Activated CD8-positive, alpha-beta memory T cell treated with anti-CD3 and anti-CD28 coated beads for 36 hours (primary cell): ENCODE measurements at regions not wholly inside any gene's neighbourhood (a gene's known extent, or its start where the extent isn't known, plus 50 kb on each side); places are given as distances from the start of the nearest gene placed in this dataset.
"Not testable (repeated sequence)": the region's sequence is repeated elsewhere in the genome, so short reads cannot be mapped to it uniquely, and the experiment has no call there.

Source experiments
- CTCF ChIA-PET: fragments of 350-600 bp; sonication (Branson Sonifier 250); formaldehyde crosslinking; loops from one replicate; lab custom pipeline; 2021; ENCODE audit warnings: antibody characterized with exemption; lab: Charles Lee
- POLR2A ChIA-PET: fragments of 350-600 bp; sonication (Branson Sonifier 250); formaldehyde crosslinking; loops from one replicate; lab custom pipeline; 2021; ENCODE audit warnings: antibody characterized with exemption; lab: Charles Lee

- CTCF ChIA-PET, POLR2A ChIA-PET: not testable (repeated sequence)
Observed at GRCh38 chrX:74098407-74098806, 205.6 kb upstream of the ZCCHC13 start.

DNA sequence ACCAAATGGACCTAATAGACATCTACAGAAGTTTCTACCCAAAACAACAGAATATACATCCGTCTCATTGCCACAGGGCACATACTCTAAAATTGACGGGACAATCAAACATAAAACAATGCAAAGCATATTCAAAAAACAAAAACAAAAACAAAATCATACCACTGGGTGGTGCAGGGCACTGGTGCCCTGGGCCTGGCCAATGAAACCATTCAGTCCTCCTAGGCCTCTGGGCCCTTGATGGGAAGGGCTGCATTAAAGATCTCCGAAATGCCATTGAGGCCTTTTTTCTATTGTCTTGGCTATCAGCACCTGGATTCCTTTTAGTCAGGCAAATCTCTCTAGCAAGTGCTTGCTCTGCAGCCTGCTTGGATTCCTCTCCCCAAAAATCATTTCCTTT lies 213.9 kb upstream of the ZCCHC13 start:
- CTCF ChIA-PET: no interaction called here

GRCh38 chrX:74085642-74086236 lies 218.2 kb upstream of the ZCCHC13 start:
- CTCF ChIA-PET: no interaction called here
- POLR2A ChIA-PET: no interaction called here

More for the DNA sequence above, 213.9 kb upstream of the ZCCHC13 start:
- POLR2A ChIA-PET: no interaction called here

DNA sequence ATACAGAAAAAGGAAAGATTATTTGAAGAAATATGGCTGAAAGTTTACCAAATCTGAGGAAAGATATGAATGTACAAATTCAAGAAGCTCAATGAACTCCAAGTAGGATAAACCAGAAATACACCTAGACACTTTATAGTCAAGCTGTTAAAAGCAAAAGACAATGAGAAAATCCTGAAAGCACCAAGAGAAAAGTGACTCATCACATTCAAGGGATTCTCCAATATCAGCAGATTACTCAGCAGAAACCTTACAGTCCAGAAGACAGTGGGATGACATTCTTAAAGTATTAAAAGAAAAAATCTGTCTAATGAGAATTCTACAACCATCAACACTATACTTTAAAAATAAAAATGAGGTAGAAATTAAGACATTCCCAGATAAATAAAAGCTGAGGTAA lies 223.8 kb upstream of the ZCCHC13 start:
- CTCF ChIA-PET: no interaction called here
- POLR2A ChIA-PET: no interaction called here

DNA sequence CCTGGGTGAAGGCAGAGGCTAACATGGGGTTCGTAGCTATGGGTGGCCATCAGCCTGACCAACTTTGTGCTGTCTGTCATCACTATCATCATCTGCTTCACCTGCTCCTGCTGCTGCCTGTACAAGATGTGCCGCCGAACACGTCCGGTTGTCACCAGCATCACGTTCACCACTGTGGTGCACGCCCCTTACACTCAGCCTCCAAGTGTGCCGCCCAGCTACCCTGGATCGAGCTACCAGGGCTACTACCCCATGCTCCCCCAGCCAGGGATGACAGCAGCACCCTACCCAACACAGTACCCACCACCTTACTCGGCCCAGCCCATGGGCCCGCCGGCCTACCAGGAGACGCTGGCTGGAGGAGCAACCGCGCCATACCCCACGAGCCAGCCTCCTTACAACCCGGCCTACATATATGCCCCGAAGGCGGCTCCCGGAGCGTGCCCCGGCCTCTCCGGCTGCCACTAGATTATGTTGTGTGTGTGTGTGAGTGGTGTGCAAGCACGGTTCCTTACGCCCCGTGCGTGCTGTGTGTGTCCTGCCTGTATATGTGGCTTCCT lies 213.4 kb upstream of the XIST start:
- POLR2A ChIA-PET: no interaction called here
- CTCF ChIA-PET: no interaction called here

DNA sequence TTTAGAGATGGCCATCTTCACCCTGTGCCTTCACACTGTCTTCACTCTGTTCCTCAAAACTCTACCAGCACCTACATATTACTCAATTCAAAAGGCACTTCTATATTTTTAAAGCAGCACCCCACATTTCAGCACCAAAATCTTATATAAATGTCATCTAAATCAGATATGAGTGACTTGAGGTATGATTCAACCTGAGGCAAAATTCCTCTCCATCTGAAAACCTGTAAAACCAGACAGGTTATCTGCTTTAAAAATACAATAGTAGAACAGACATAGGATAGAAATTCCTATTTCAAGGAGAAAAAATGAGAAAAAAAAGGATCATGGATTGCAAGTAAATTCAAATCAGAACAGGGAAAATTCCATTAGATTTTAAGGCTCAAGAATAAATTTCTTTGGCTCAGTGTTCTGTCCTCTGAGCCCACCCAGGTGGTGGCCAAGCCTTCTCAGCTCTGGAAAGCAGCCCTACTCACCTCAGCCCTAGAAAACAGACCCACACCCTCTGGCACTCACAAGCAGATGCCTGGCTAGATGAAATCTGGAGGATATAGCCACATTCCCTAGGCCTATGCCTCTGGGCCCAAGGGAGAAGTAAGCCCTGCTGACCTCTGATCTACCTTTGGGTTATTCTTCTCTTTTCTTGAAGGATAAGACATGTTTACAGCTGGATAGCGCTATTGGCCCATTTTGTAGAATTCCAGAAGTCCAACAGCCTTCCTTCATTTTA lies 211.1 kb upstream of the XIST start:
- ChIA-PET CTCF (no interaction called here), POLR2A (no interaction called here)

GRCh38 chrX:74061879-74062278 lies 209.4 kb upstream of the XIST start:
- POLR2A ChIA-PET: no interaction called here

DNA sequence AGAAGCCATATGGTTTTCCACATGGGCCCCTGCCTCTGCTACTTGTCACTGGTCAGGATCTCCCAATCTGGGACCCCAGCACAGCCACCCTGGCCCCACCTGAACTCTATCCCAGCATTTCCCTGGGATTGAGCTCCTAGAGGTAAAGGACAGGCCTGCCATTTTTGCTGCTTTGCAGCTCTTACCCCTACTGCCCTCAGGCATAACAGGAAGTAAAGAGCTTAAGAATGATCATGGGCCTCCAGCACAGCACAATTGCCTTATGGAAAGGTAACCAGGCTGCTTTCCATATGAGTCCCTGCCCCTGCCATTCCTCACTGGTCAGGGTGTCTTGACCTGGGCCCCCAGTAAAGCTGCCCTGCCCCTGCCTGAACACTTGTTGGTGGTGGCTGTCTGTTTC lies 196.6 kb upstream of the XIST start:
- CTCF ChIA-PET: no interaction called here
- POLR2A ChIA-PET: no interaction called here

More at GRCh38 chrX:74061879-74062278, 209.4 kb upstream of the XIST start:
- CTCF ChIA-PET: no interaction called here

GRCh38 chrX:74034066-74034465 lies 181.6 kb upstream of the XIST start:
- POLR2A ChIA-PET, CTCF ChIA-PET: not testable (repeated sequence)

- CTCF ChIA-PET, POLR2A ChIA-PET: not testable (repeated sequence)
Observed at GRCh38 chrX:74031527-74031926, 179.0 kb upstream of the XIST start.

DNA sequence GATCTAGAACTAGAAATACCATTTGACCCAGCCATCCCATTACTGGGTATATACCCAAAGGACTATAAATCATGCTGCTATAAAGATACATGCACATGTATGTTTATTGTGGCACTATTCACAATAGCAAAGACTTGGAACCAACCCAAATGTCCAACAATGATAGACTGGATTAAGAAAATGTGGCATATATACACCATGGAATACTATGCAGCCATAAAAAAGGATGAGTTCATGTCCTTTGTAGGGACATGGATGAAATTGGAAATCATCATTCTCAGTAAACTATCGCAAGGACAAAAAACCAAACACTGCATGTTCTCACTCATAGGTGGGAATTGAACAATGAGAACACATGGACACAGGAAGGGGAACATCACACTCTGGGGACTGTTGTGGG lies 178.3 kb upstream of the XIST start:
- POLR2A ChIA-PET, CTCF ChIA-PET: not testable (repeated sequence)

GRCh38 chrX:74025145-74025544 lies 172.6 kb upstream of the XIST start:
- POLR2A ChIA-PET, CTCF ChIA-PET: not testable (repeated sequence)

DNA sequence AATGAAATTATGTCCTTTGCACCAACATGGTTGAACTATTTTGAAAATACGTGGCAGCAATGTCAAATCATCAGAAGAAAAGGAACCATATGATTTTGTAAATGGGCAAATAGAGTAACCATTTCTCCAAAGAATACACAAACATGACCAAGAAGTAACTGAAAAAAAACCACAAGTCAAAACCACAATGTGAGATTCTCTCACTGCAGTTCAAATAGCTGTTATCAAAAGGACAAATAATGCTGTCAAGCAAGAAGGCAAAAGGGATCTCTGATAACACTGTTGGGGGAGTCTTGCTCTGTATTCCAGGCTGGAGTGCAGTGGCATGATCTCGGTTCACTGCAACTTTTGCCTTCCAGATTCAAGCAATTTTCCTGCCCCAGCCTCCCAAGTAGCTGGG lies 170.7 kb upstream of the XIST start:
- ChIA-PET POLR2A (no interaction called here), CTCF (no interaction called here)

DNA sequence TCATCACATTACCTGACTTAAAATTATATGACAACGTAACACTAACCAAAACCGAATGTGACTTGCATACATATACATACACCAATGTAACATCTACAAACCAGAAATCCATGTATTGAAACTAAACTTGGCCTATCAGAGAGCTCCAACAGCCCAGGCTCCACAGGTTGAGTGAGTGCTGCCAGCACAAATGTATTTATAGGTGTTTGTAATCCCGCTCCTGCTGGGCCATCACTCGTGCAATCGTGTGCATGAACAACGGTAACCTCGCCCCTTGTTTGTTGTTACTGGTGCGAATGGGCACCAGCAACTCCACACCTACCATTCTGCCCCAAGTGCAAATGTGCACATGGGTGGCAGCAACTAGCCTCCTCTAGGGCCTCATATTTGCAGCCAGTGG lies 165.7 kb upstream of the XIST start:
- POLR2A ChIA-PET: no interaction called here
- CTCF ChIA-PET: no interaction called here

- CTCF ChIA-PET: interaction anchor here (0.7 to 1.6 kb wide), 2 partner anchors 159 to 160 kb away, joined by 3 read pairs; no protein-coding TSS in a partner anchor
- POLR2A ChIA-PET: no interaction called here
Observed at GRCh38 chrX:74015379-74016019, 163.0 kb upstream of the XIST start.

DNA sequence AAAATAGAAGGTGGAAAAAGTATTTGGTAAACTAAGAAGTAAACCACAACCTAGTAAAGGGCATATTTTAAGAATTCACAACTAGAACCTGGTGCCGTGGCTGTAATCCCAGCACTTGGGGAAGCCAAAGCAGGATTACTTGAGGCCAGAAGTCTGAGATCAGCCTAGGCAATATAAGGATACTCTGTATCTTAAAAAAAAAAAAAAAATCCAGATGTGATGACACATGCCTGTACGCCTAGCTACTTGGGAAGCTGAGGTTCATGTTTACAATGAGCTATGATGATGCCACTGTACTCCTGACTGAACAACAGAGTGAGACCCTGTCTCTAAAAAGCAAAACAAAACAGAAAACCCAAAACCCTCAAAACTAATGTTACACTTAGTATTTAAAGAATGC lies 156.5 kb upstream of the XIST start:
- ChIA-PET POLR2A (no interaction called here), CTCF (no interaction called here)

GRCh38 chrX:73992019-73992418 lies 139.5 kb upstream of the XIST start:
- ChIA-PET POLR2A (no interaction called here), CTCF (no interaction called here)

GRCh38 chrX:73987166-73987565 lies 134.7 kb upstream of the XIST start:
- CTCF ChIA-PET: no interaction called here
- POLR2A ChIA-PET: no interaction called here

- CTCF ChIA-PET: no interaction called here
Observed at GRCh38 chrX:73979551-73980131, 127.1 kb upstream of the XIST start.

DNA sequence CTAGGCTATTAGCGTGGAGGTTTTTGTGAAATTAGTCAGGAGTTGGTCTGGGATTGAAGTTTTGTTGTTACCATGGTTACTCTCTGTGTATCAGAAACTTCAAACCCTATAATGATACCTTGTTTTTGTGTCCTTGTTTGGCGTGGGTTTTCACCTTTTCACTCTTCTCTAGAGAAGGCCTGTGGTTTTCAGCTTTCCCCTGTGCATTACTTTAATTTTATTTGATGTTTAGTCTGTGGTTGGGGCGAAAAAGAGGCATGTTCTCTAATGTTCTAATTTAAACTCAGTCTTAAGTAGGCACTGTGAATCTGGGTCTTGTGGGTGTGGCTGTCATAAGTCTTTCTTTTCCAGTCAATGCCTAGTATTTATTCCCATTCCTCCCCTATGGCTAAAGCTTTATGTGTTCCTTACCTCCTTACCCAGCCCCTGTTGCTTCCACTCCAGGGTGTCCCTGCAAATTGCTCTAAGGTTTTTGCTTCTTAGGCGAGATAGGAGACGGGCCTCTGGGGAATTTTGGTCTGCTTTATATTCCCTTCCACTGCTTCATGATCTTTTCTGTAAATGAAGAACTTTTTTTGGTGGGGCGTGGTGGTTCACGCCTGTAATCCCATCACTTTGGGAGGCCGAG lies 125.1 kb upstream of the XIST start:
- CTCF ChIA-PET: no interaction called here
- POLR2A ChIA-PET: no interaction called here

More at GRCh38 chrX:73979551-73980131, 127.1 kb upstream of the XIST start:
- POLR2A ChIA-PET: no interaction called here
